Brain microvascular endothelial cell (primary cell): ENCODE measurements at regions not wholly inside any gene's neighbourhood (a gene's known extent, or its start where the extent isn't known, plus 50 kb on each side); places are given as distances from the start of the nearest gene placed in this dataset.

Experiments
- DNase-seq: peaks from one replicate; pipeline ENCODE4 v3.0.0-alpha.2; 2020
- H3K27ac ChIP-seq: fragments of 250-450 bp; sonication (Bioruptor Pico); 2 replicates; pipeline ENCODE4 v1.5.1; 2020; ENCODE audit warnings: mild to moderate bottlenecking, moderate library complexity
- H3K27me3 ChIP-seq: fragments of 250-450 bp; sonication (Bioruptor Pico); replicated peaks from 2 replicates; pipeline ENCODE4 v1.5.1; 2020; ENCODE audit warnings: mild to moderate bottlenecking
- H3K36me3 ChIP-seq: fragments of 250-450 bp; sonication (Bioruptor Pico); replicated peaks from 2 replicates; pipeline ENCODE4 v1.5.1; 2020; ENCODE audit warnings: mild to moderate bottlenecking
- H3K4me3 ChIP-seq: 2 replicates; pipeline ENCODE4 v1.5.1; 2011; ENCODE audit warnings: low read depth, mild to moderate bottlenecking, control low read depth, low read length, moderate library complexity
- CTCF ChIP-seq: IDR thresholded peaks from 2 replicates; pipeline ENCODE4 v1.5.1; 2011; ENCODE audit warnings: low read depth, mild to moderate bottlenecking, moderate library complexity, low read length, control low read depth, inconsistent platforms; ENCODE audit errors: missing control alignments
- in situ Hi-C: cut with HindIII; loops from 2 replicates; pipeline ENCODE4 v1.10.0; 2017; ENCODE audit warnings: low sequenced_read_pairs, low pct_ligation_motif_present

GRCh38 chr22:27642104-27642800 lies 159.3 kb downstream of the MN1 start:
- no peaks in the 10 kb centered on the region for H3K36me3 ChIP-seq
- no peak overlapping the region for H3K27ac ChIP-seq
- TF ChIP-seq CTCF, result no peak
- no peak for DNase-seq
- H3K27me3 ChIP-seq, result no peaks in the 10 kb centered on the region
- in situ Hi-C loops, result no loop called here
- no peak overlapping the region for H3K4me3 ChIP-seq

- peaks cover 5% of the 10 kb centered on the region for H3K27me3 ChIP-seq
These were observed 157.6 kb downstream of the MN1 start for GRCh38 chr22:27643907-27644306.

GRCh38 chr22:27644566-27644965 lies 157.0 kb downstream of the MN1 start:
- in situ Hi-C loops, result no loop called here
- Histone ChIP-seq H3K27ac (no peak overlapping the region), H3K4me3 (no peak overlapping the region), H3K36me3 (no peaks in the 10 kb centered on the region), H3K27me3 (peaks cover 5% of the 10 kb centered on the region)
- no peak for DNase-seq
- TF ChIP-seq CTCF, result no peak

More at GRCh38 chr22:27643907-27644306, 157.6 kb downstream of the MN1 start:
- Histone ChIP-seq H3K27ac (no peak overlapping the region), H3K36me3 (no peaks in the 10 kb centered on the region), H3K4me3 (no peak overlapping the region)
- no peak for TF ChIP-seq CTCF
- in situ Hi-C loops, result no loop called here
- no peak for DNase-seq

- DNase-seq, result no peak
- Histone ChIP-seq H3K27ac (no peak overlapping the region), H3K36me3 (no peaks in the 10 kb centered on the region), H3K27me3 (peaks cover 5% of the 10 kb centered on the region), H3K4me3 (no peak overlapping the region)
- TF ChIP-seq CTCF, result no peak
- in situ Hi-C loops, result no loop called here
These were observed 154.0 kb downstream of the MN1 start for GRCh38 chr22:27647540-27647939.

GRCh38 chr22:27648074-27648473 lies 153.5 kb downstream of the MN1 start:
- in situ Hi-C loops, result no loop called here
- DNase-seq, result no peak
- H3K4me3 ChIP-seq, result no peak overlapping the region
- H3K27ac ChIP-seq, result no peak overlapping the region
- TF ChIP-seq CTCF, result no peak
- peaks cover 5% of the 10 kb centered on the region for H3K27me3 ChIP-seq
- no peaks in the 10 kb centered on the region for H3K36me3 ChIP-seq

GRCh38 chr22:27648853-27649252 lies 152.7 kb downstream of the MN1 start:
- Histone ChIP-seq H3K4me3 (no peak overlapping the region), H3K36me3 (no peaks in the 10 kb centered on the region), H3K27me3 (peaks cover 5% of the 10 kb centered on the region), H3K27ac (no peak overlapping the region)
- TF ChIP-seq CTCF, result no peak
- in situ Hi-C loops, result no loop called here
- DNase-seq, result no peak
